ENCODE measurements at regions not wholly inside any gene's neighbourhood (a gene's known extent, or its start where the extent isn't known, plus 50 kb on each side); places are given as distances from the start of the nearest gene placed in this dataset.

DNA sequence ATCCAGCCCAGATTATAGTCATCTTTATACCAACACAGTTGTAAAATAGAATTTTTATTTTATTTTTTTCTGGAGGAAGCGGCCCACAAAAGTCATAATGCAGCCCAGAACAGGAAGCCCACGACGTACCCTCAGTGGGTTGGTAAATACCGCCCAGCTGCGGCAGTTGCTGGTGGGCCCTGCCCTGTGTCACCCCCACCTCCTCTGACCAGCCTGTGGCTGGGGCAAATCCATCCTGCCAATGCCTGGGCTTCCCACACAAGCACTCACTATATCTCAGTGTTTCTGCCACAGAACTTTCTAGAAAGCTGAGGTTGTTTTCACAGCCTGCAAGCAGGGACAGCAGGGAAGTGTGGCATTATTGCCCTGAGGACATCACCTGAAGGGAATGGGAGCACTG lies 171.4 kb upstream of the GSC start:
- Histone ChIP-seq H3K9me3 (no peaks in the 10 kb centered on the region), H3K4me1 (no peaks in the 10 kb centered on the region), H3K27me3 (peaks cover 0 to 8% of the 10 kb centered on the region in 2 donors), H3K36me3 (no peaks in the 10 kb centered on the region), H3K4me3 (no peak overlapping the region), H3K27ac (no peak overlapping the region)
- TF ChIP-seq, protein P1, sequence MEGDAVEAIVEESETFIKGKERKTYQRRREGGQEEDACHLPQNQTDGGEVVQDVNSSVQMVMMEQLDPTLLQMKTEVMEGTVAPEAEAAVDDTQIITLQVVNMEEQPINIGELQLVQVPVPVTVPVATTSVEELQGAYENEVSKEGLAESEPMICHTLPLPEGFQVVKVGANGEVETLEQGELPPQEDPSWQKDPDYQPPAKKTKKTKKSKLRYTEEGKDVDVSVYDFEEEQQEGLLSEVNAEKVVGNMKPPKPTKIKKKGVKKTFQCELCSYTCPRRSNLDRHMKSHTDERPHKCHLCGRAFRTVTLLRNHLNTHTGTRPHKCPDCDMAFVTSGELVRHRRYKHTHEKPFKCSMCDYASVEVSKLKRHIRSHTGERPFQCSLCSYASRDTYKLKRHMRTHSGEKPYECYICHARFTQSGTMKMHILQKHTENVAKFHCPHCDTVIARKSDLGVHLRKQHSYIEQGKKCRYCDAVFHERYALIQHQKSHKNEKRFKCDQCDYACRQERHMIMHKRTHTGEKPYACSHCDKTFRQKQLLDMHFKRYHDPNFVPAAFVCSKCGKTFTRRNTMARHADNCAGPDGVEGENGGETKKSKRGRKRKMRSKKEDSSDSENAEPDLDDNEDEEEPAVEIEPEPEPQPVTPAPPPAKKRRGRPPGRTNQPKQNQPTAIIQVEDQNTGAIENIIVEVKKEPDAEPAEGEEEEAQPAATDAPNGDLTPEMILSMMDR (IDR thresholded peaks at IDR 0.05), result no peak
- no peak for DNase-seq
- ATAC-seq, result no peak
- intact Hi-C loops (cut with DNase I), result no loop called here

DNA sequence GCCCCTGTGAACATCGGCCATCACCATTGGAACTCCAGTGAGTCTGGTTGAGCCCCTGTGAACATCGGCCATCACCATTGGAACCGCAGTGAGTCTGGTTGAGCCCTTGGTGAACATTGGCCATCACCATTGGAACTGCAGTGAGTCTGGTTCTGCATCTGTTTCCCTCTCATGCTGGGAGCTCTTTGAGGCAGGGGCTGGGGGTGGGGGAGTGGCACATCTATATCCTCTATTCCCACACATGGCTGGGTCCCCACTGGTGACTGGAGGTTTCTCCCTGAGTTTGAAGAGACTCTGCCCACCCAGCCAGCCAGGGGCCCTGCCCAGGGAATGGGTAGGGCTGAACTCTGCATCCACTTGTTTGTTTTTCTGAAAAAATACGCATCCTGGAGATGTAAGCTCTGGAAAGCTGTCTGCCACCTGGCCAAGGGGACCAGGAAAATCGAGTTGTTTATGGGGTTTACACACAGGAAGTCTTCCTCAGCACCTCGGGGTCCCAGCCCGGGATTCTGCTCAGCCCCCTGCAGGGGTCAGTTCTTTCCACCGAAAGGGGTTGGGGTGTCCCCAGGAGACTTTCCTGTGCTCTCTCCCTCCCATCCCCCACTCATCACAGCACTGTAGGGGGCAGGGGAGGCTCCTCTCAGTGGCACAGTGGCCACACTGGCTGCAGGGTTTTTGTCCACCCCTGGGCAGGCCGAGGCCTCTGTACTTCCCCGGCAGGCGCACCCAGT lies 170.5 kb upstream of the GSC start:
- no peaks in the 10 kb centered on the region for H3K36me3 ChIP-seq
- DNase-seq, result no peak
- intact Hi-C loops (cut with DNase I), result no loop called here
- no peak overlapping the region for H3K4me3 ChIP-seq
- H3K9me3 ChIP-seq, result no peaks in the 10 kb centered on the region
- H3K27ac ChIP-seq, result no peak overlapping the region
- no peak for ATAC-seq
- TF ChIP-seq, protein P1 (IDR thresholded peaks at IDR 0.05), result no peak
- no peaks in the 10 kb centered on the region for H3K4me1 ChIP-seq
- H3K27me3 ChIP-seq, result peaks cover 0 to 8% of the 10 kb centered on the region in 2 donors

DNA sequence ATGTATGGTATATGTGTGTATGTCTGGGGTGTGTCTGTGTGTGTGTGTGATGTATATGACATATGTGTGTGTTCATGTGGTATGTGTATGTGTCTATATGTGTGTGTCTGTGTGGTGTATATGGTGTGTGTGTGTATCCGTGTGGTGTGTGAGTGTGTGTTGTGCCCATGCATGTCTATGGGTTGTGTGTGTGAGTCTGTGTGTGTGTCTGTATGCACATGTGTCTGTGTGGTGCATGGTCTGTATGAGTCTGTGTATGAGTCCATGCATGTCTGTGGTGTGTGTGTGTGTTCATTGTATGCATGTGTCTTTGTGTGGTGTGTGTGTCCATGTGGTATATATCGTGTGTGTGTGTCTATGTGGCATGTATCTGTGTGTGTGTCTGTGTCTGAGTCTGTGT lies 168.1 kb upstream of the GSC start:
- Histone ChIP-seq H3K27ac (no peak overlapping the region), H3K36me3 (no peaks in the 10 kb centered on the region), H3K4me1 (no peaks in the 10 kb centered on the region), H3K9me3 (no peaks in the 10 kb centered on the region), H3K27me3 (peaks cover 0 to 8% of the 10 kb centered on the region in 2 donors), H3K4me3 (no peak overlapping the region)
- intact Hi-C loops (cut with DNase I), result no loop called here
- TF ChIP-seq, protein P1 (IDR thresholded peaks at IDR 0.05), result no peak
- DNase-seq (no peak), ATAC-seq (no peak)

DNA sequence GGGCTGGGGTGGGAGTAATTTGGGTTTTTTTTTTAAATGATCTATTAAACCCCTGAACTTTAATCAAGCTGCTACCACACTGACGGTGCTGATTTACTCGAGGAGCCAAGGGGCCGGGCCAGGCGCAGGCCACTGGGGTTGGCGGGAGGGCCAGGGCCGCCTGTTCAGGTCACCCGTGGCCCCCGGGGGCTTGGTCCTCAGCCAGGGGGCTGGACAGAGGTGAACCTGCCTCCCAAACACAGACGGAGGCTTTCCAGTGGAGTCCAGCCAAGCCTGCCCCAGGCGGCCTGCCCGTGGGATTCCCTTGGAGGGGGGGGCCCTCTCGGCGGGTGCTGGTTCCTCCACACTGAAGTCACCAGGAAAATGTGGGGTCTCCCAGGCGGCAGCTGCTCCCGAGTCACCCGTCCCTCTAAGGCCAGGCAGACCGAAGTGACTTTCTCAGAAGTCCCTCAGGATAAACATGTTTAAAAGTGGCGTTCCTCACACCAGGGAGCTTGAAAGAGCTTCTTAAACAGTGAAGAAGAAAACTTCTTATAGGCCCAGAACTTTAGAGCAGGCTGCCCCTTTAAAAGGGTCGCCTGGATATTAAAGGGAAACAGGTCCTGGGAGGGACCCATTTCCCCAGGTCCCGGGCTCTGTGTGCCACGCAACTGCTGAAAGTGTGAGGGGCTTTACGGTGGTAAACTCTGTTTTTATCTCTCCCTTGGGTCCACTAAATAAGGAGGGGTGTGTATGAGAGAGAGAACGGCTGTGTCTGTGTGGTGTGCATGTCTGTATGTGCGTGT lies 167.2 kb upstream of the GSC start:
- TF ChIP-seq, protein P1 (IDR thresholded peaks at IDR 0.05), result no peak
- DNase-seq, result peak in 2 of 4 donors; percentile 10 to 67
- H3K4me3 ChIP-seq, result no peak overlapping the region
- peak; percentile 17 for ATAC-seq
- H3K9me3 ChIP-seq, result no peaks in the 10 kb centered on the region
- H3K36me3 ChIP-seq, result no peaks in the 10 kb centered on the region
- peaks cover 0 to 8% of the 10 kb centered on the region in 2 donors for H3K27me3 ChIP-seq
- intact Hi-C loops (cut with DNase I), result no loop called here
- H3K27ac ChIP-seq, result peak overlapping the region in 1 of 2 donors; percentile 7
- no peaks in the 10 kb centered on the region for H3K4me1 ChIP-seq

DNA sequence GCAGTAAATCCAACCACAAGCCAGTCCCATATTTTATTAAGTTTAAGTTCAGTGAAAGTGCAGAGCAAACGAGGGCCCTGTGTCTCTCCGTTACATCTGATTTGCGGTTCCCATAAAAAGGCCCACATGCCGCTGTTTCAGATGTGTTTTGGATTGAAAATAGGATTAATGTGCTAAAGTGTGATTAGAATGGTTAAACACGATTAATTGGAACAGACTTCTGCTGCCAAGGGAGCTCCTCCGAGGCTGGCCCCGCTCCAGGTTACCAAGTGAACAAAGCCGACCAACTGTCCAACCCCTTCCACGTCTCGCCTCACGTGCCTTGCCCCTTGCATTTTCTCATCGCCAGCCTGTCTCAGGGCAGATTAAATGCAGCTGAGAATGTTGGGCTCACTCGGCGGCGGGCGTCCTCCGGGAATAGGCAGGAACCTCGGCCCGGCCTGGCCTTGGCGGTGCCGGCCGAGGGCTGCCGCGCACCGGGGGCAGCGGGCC lies 166.5 kb upstream of the GSC start:
- no peak overlapping the region for H3K4me3 ChIP-seq
- intact Hi-C loops (cut with DNase I), result no loop called here
- H3K9me3 ChIP-seq, result no peaks in the 10 kb centered on the region
- no peaks in the 10 kb centered on the region for H3K4me1 ChIP-seq
- peak; percentile 60 for ATAC-seq
- H3K36me3 ChIP-seq, result no peaks in the 10 kb centered on the region
- TF ChIP-seq, protein P1 (IDR thresholded peaks at IDR 0.05), result no peak
- DNase-seq, result peak; percentile 39 to 57 (median 47)
- H3K27ac ChIP-seq, result peak overlapping the region in 1 of 2 donors; percentile 7
- H3K27me3 ChIP-seq, result peaks cover 0 to 8% of the 10 kb centered on the region in 2 donors

All from left lung (tissue), 4 donors.